GM23338 (cell line): ENCODE measurements at regions not wholly inside any gene's neighbourhood (a gene's known extent, or its start where the extent isn't known, plus 50 kb on each side); places are given as distances from the start of the nearest gene placed in this dataset.

Experiments
- ATAC-seq: fragments of 200-7000 bp; cut with Tn5 transposase; 3 replicates; pipeline ENCODE4 v1.9.1; 2020
- DNase-seq: peaks from one replicate; pipeline ENCODE4 v3.0.0-alpha.2; 2015; ENCODE audit warnings: low spot score
- H2AFZ ChIP-seq: fragments of 200-600 bp; sonication (generic); 2 replicates; pipeline ENCODE4 v1.8.0; 2016; ENCODE audit warnings: antibody characterized with exemption, mild to moderate bottlenecking, moderate library complexity
- H3F3A ChIP-seq: fragments of 200-600 bp; sonication (generic); replicated peaks from 2 replicates; pipeline ENCODE4 v1.8.0; 2017; ENCODE audit warnings: antibody characterized with exemption, mixed run types, low read depth
- H3K27ac ChIP-seq: fragments of 200-600 bp; sonication (generic); 2 replicates; pipeline ENCODE4 v1.6.1; 2016; ENCODE audit warnings: low read depth
- H3K27me3 ChIP-seq: fragments of 200-600 bp; sonication (generic); 2 replicates; pipeline ENCODE4 v1.8.0; 2016; ENCODE audit warnings: mild to moderate bottlenecking, mixed run types, moderate library complexity; ENCODE audit not compliant: insufficient read depth
- H3K36me3 ChIP-seq: fragments of 200-600 bp; sonication (generic); 2 replicates; pipeline ENCODE4 v1.8.0; 2016; ENCODE audit warnings: mild to moderate bottlenecking; ENCODE audit not compliant: insufficient read depth
- H3K4me1 ChIP-seq: fragments of 200-600 bp; sonication (generic); 2 replicates; pipeline ENCODE4 v1.8.0; 2016; ENCODE audit warnings: mild to moderate bottlenecking, moderate library complexity; ENCODE audit not compliant: insufficient read depth
- H3K4me2 ChIP-seq: fragments of 200-600 bp; sonication (generic); 2 replicates; pipeline ENCODE4 v1.7.1; 2017; ENCODE audit warnings: mixed run types
- H3K4me3 ChIP-seq: fragments of 200-600 bp; sonication (generic); 2 replicates; pipeline ENCODE4 v1.6.1; 2016; ENCODE audit warnings: mixed run types
- H3K79me2 ChIP-seq: fragments of 200-600 bp; sonication (generic); replicated peaks from 2 replicates; pipeline ENCODE4 v1.8.0; 2017; ENCODE audit warnings: mild to moderate bottlenecking; ENCODE audit not compliant: insufficient read depth
- H3K9me2 ChIP-seq: fragments of 200-600 bp; sonication (generic); 2 replicates; pipeline ENCODE4 v1.8.0; 2017; ENCODE audit not compliant: insufficient read depth
- H4K20me1 ChIP-seq: fragments of 200-600 bp; sonication (generic); replicated peaks from 2 replicates; pipeline ENCODE4 v1.8.0; 2017; ENCODE audit warnings: mild to moderate bottlenecking; ENCODE audit not compliant: insufficient read depth
- H3K27ac Mint-ChIP-seq: 2 replicates; pipeline ENCODE4 v1.8.0; 2020; ENCODE audit warnings: inconsistent platforms, mild to moderate bottlenecking, moderate library complexity, mixed read lengths
- H3K27me3 Mint-ChIP-seq: 3 replicates; pipeline ENCODE4 v1.8.0; 2022; ENCODE audit warnings: low read depth, mild to moderate bottlenecking, moderate library complexity, mixed read lengths, inconsistent platforms; ENCODE audit not compliant: insufficient read depth, poor library complexity
- H3K36me3 Mint-ChIP-seq: 3 replicates; pipeline ENCODE4 v1.8.0; 2021; ENCODE audit warnings: low read depth, mild to moderate bottlenecking, inconsistent platforms, moderate library complexity, mixed read lengths
- H3K4me1 Mint-ChIP-seq: 3 replicates; pipeline ENCODE4 v1.8.0; 2020; ENCODE audit warnings: mild to moderate bottlenecking, inconsistent platforms, mixed read lengths
- H3K4me3 Mint-ChIP-seq: 3 replicates; pipeline ENCODE4 v1.8.0; 2021; ENCODE audit warnings: moderate library complexity, mild to moderate bottlenecking, inconsistent platforms, mixed read lengths
- H3K9me3 Mint-ChIP-seq: 3 replicates; pipeline ENCODE4 v1.8.0; 2020; ENCODE audit warnings: moderate library complexity, mild to moderate bottlenecking, inconsistent platforms, mixed read lengths
- EZH2 ChIP-seq: fragments of 200-600 bp; sonication (generic); IDR thresholded peaks from one replicate; pipeline ENCODE4 v1.8.0; 2017; ENCODE audit warnings: antibody characterized with exemption, mild to moderate bottlenecking, low read depth; ENCODE audit not compliant: unreplicated experiment
- EZH2phosphoT487 ChIP-seq: fragments of 200-600 bp; sonication (generic); IDR thresholded peaks from one replicate; pipeline ENCODE4 v1.8.1; 2018; ENCODE audit warnings: antibody characterized with exemption; ENCODE audit not compliant: unreplicated experiment
- JUNB ChIP-seq: IDR thresholded peaks from one replicate; pipeline ENCODE4 v1.6.1; 2016; ENCODE audit warnings: antibody characterized with exemption; ENCODE audit not compliant: unreplicated experiment
- ZNF114 ChIP-seq: fragments of 250-450 bp; sonication (Bioruptor Pico); IDR thresholded peaks from 2 replicates; pipeline ENCODE4 v1.5.0; 2020; ENCODE audit warnings: mild to moderate bottlenecking, moderate library complexity
- ZNF331 ChIP-seq: fragments of 250-450 bp; sonication (Bioruptor Pico); IDR thresholded peaks from 2 replicates; pipeline ENCODE4 v1.5.0; 2020; ENCODE audit warnings: low read depth, mild to moderate bottlenecking, moderate library complexity
- TF ChIP-seq, protein P1 (sequence below): IDR thresholded peaks from one replicate; pipeline ENCODE4 v1.6.1; 2018; ENCODE audit warnings: antibody characterized with exemption; ENCODE audit not compliant: unreplicated experiment
- TF ChIP-seq, protein P2 (sequence below): IDR thresholded peaks from 2 replicates; pipeline ENCODE4 v1.6.1; 2016; ENCODE audit warnings: antibody characterized with exemption
- TF ChIP-seq, protein P3 (sequence below): fragments of 250-450 bp; sonication (Bioruptor Pico); IDR thresholded peaks from 2 replicates; pipeline ENCODE4 v1.5.0; 2020; ENCODE audit warnings: mild to moderate bottlenecking, moderate library complexity

DNA sequence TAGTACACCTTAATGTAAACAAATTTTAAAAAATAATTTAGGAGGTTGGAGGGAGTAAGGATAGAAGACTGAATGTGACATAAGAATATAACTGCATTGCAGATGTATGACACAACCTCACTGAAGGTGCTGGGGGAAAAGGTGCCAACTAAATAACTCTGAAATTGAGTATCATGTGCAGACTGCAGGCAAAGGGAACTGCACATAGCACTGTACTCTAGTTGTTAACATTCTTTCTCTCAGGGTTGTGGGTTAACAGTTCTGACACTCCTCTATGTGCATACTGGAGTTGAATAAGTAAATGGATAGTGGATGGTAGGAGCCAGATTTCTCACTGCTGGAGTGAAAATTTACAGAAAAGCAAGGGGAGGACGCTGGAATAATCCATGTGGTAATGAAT is 451.9 kb upstream of the CDH4 start:
- Histone ChIP-seq H3K4me2 (no peak overlapping the region), H3F3A (no peaks in the 10 kb centered on the region), H3K36me3 (no peaks in the 10 kb centered on the region), H3K4me3 (no peak overlapping the region), H3K27ac (no peak overlapping the region), H3K27me3 (no peaks in the 10 kb centered on the region), H4K20me1 (no peaks in the 10 kb centered on the region), H3K9me2 (no peaks in the 10 kb centered on the region), H3K4me1 (peaks cover 12% of the 10 kb centered on the region; the same call in 1 of the 2 replicates), H3K79me2 (no peaks in the 10 kb centered on the region), H2AFZ (no peak overlapping the region)
- H3K27me3 Mint-ChIP-seq: peaks cover 3% of the 10 kb centered on the region
- no peak overlapping the region for H3K27ac Mint-ChIP-seq
- ATAC-seq (no peak), DNase-seq (no peak)
- peaks cover 22% of the 10 kb centered on the region; the same call in 2 of the 3 replicates for H3K9me3 Mint-ChIP-seq
- peaks cover 9% of the 10 kb centered on the region; the same call in 1 of the 3 replicates for H3K36me3 Mint-ChIP-seq
- H3K4me1 Mint-ChIP-seq: peaks cover 21% of the 10 kb centered on the region
- TF ChIP-seq, protein P1, sequence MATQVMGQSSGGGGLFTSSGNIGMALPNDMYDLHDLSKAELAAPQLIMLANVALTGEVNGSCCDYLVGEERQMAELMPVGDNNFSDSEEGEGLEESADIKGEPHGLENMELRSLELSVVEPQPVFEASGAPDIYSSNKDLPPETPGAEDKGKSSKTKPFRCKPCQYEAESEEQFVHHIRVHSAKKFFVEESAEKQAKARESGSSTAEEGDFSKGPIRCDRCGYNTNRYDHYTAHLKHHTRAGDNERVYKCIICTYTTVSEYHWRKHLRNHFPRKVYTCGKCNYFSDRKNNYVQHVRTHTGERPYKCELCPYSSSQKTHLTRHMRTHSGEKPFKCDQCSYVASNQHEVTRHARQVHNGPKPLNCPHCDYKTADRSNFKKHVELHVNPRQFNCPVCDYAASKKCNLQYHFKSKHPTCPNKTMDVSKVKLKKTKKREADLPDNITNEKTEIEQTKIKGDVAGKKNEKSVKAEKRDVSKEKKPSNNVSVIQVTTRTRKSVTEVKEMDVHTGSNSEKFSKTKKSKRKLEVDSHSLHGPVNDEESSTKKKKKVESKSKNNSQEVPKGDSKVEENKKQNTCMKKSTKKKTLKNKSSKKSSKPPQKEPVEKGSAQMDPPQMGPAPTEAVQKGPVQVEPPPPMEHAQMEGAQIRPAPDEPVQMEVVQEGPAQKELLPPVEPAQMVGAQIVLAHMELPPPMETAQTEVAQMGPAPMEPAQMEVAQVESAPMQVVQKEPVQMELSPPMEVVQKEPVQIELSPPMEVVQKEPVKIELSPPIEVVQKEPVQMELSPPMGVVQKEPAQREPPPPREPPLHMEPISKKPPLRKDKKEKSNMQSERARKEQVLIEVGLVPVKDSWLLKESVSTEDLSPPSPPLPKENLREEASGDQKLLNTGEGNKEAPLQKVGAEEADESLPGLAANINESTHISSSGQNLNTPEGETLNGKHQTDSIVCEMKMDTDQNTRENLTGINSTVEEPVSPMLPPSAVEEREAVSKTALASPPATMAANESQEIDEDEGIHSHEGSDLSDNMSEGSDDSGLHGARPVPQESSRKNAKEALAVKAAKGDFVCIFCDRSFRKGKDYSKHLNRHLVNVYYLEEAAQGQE: no peak
- no peak for TF ChIP-seq JUNB
- TF ChIP-seq, protein P2, sequence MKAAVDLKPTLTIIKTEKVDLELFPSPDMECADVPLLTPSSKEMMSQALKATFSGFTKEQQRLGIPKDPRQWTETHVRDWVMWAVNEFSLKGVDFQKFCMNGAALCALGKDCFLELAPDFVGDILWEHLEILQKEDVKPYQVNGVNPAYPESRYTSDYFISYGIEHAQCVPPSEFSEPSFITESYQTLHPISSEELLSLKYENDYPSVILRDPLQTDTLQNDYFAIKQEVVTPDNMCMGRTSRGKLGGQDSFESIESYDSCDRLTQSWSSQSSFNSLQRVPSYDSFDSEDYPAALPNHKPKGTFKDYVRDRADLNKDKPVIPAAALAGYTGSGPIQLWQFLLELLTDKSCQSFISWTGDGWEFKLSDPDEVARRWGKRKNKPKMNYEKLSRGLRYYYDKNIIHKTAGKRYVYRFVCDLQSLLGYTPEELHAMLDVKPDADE: no peak
- no peak overlapping the region for H3K4me3 Mint-ChIP-seq

DNA sequence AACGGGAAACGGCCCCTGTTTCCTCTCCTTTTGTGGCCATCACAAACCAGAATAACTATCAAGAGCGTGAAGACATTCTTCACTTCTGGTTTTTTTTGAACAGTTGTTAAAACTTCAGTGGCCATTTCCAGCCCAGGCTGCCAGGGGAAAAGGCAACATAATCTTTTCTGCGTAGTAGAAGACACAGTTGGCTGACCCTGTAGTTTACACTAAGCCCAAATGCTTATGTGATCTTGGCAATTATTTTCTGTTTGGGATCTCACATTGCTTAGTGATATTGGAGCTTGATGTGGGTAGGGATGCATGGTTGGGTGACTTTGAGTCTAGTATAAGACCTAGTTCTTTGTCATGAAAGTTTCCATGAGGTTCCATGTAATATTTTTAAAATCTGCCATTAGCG is 449.4 kb upstream of the CDH4 start:
- no peak for DNase-seq
- H3K27me3 Mint-ChIP-seq: no peaks in the 10 kb centered on the region

More for the DNA sequence above, 449.4 kb upstream of the CDH4 start:
- Histone ChIP-seq H3K4me1 (peaks cover 12% of the 10 kb centered on the region; the same call in 1 of the 2 replicates), H4K20me1 (no peaks in the 10 kb centered on the region), H3K79me2 (no peaks in the 10 kb centered on the region), H3F3A (no peaks in the 10 kb centered on the region), H3K36me3 (no peaks in the 10 kb centered on the region), H3K4me3 (no peak overlapping the region), H3K27me3 (no peaks in the 10 kb centered on the region), H3K27ac (no peak overlapping the region), H3K9me2 (no peaks in the 10 kb centered on the region), H3K4me2 (no peak overlapping the region), H2AFZ (no peak overlapping the region)
- TF ChIP-seq ZNF331 (CRISPR knock-in tag) (no peak), ZNF114 (CRISPR knock-in tag) (no peak), EZH2 (no peak), EZH2phosphoT487 (no peak)
- TF ChIP-seq, protein P3, sequence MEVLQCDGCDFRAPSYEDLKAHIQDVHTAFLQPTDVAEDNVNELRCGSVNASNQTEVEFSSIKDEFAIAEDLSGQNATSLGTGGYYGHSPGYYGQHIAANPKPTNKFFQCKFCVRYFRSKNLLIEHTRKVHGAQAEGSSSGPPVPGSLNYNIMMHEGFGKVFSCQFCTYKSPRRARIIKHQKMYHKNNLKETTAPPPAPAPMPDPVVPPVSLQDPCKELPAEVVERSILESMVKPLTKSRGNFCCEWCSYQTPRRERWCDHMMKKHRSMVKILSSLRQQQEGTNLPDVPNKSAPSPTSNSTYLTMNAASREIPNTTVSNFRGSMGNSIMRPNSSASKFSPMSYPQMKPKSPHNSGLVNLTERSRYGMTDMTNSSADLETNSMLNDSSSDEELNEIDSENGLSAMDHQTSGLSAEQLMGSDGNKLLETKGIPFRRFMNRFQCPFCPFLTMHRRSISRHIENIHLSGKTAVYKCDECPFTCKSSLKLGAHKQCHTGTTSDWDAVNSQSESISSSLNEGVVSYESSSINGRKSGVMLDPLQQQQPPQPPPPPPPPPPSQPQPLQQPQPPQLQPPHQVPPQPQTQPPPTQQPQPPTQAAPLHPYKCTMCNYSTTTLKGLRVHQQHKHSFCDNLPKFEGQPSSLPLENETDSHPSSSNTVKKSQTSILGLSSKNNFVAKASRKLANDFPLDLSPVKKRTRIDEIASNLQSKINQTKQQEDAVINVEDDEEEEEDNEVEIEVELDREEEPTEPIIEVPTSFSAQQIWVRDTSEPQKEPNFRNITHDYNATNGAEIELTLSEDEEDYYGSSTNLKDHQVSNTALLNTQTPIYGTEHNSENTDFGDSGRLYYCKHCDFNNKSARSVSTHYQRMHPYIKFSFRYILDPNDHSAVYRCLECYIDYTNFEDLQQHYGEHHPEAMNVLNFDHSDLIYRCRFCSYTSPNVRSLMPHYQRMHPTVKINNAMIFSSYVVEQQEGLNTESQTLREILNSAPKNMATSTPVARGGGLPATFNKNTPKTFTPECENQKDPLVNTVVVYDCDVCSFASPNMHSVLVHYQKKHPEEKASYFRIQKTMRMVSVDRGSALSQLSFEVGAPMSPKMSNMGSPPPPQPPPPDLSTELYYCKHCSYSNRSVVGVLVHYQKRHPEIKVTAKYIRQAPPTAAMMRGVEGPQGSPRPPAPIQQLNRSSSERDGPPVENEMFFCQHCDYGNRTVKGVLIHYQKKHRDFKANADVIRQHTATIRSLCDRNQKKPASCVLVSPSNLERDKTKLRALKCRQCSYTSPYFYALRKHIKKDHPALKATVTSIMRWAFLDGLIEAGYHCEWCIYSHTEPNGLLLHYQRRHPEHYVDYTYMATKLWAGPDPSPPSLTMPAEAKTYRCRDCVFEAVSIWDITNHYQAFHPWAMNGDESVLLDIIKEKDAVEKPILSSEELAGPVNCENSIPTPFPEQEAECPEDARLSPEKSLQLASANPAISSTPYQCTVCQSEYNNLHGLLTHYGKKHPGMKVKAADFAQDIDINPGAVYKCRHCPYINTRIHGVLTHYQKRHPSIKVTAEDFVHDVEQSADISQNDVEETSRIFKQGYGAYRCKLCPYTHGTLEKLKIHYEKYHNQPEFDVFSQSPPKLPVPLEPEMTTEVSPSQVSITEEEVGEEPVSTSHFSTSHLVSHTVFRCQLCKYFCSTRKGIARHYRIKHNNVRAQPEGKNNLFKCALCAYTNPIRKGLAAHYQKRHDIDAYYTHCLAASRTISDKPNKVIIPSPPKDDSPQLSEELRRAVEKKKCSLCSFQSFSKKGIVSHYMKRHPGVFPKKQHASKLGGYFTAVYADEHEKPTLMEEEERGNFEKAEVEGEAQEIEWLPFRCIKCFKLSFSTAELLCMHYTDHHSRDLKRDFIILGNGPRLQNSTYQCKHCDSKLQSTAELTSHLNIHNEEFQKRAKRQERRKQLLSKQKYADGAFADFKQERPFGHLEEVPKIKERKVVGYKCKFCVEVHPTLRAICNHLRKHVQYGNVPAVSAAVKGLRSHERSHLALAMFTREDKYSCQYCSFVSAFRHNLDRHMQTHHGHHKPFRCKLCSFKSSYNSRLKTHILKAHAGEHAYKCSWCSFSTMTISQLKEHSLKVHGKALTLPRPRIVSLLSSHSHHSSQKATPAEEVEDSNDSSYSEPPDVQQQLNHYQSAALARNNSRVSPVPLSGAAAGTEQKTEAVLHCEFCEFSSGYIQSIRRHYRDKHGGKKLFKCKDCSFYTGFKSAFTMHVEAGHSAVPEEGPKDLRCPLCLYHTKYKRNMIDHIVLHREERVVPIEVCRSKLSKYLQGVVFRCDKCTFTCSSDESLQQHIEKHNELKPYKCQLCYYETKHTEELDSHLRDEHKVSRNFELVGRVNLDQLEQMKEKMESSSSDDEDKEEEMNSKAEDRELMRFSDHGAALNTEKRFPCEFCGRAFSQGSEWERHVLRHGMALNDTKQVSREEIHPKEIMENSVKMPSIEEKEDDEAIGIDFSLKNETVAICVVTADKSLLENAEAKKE: no peak
- H3K27ac Mint-ChIP-seq: no peak overlapping the region
- peaks cover 13% of the 10 kb centered on the region; the same call in 2 of the 3 replicates for H3K36me3 Mint-ChIP-seq
- H3K9me3 Mint-ChIP-seq: peaks cover 30% of the 10 kb centered on the region
- peaks cover 29% of the 10 kb centered on the region for H3K4me1 Mint-ChIP-seq
- no peak for ATAC-seq
- no peak overlapping the region for H3K4me3 Mint-ChIP-seq
